ENCODE measurements at regions not wholly inside any gene's neighbourhood (a gene's known extent, or its start where the extent isn't known, plus 50 kb on each side); places are given as distances from the start of the nearest gene placed in this dataset.

DNA sequence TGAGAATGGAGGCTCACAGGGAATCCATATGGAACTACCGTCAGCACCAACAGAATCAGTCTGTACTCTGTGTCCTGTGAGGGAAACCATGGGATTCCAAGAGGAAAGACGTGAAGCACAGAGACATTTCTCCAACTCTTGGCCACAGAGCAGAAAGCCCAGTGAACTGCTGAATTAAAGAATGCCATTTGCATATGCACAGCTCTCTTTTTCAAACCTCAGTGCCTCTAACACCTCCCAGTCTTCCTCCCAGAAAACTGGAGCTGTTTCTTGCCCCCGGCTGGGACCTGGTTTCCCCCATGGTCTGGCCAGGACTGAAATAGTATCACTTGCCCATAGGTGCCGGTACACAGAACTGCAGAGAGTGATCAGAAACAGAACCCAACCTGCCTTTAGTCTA, 69.6 kb upstream of the FER start:
- TF ChIP-seq CTCF (tag by site-specific recombination; IDR thresholded peaks at IDR 0.05), result no peak
- no peak for TF ChIP-seq ZNF292 (tag by site-specific recombination; IDR thresholded peaks at IDR 0.05; ENCODE audit: borderline replicate concordance, low read depth)
- no peak for TF ChIP-seq HOXA7 (CRISPR knock-in tag; IDR thresholded peaks at IDR 0.05; ENCODE audit: borderline replicate concordance)
- TF ChIP-seq PATZ1 (tag by site-specific recombination; IDR thresholded peaks at IDR 0.05), result no peak
